Right lobe of liver (tissue), 6 donors: ENCODE measurements at regions not wholly inside any gene's neighbourhood (a gene's known extent, or its start where the extent isn't known, plus 50 kb on each side); places are given as distances from the start of the nearest gene placed in this dataset.

Experiments used
- ATAC-seq, 4 donors: fragments of 200-7000 bp; cut with Tn5 transposase; one replicate each; pipeline ENCODE4 v1.9.1; 2020; ENCODE audit warnings: mild to moderate bottlenecking in 4 of 4, moderate library complexity in 4 of 4
- DNase-seq, 3 donors: peaks; one replicate each; pipeline ENCODE4 v3.0.0-alpha.2; 2020
- H3K27ac ChIP-seq, 3 donors: fragments of 200-600 bp; one replicate each; pipeline ENCODE4 v1.8.0; 2022
- H3K27me3 ChIP-seq, 2 donors: fragments of 200-600 bp; one replicate each; pipeline ENCODE4 v1.8.0; 2022
- H3K36me3 ChIP-seq, 4 donors: fragments of 200-600 bp; sonication (generic) in 1 of 4; one replicate each; pipeline versions ENCODE4 v1.5.1 to v1.8.0; 2017 to 2022; ENCODE audit warnings: control low read depth in 1 of 4
- H3K4me1 ChIP-seq, 4 donors: fragments of 200-600 bp; sonication (generic) in 1 of 4; one replicate each; pipeline versions ENCODE4 v1.5.1 to v1.8.0; 2017 to 2022; ENCODE audit warnings: control low read depth in 1 of 4
- H3K4me3 ChIP-seq, 3 donors: fragments of 200-600 bp; one replicate each; pipeline ENCODE4 v1.8.0; 2022
- H3K9me3 ChIP-seq, 4 donors: fragments of 200-600 bp; sonication (generic) in 1 of 4; one replicate each; pipeline versions ENCODE4 v1.5.1 to v1.8.0; 2017 to 2022; ENCODE audit warnings: control low read depth in 1 of 4
- CTCF ChIP-seq, 4 donors: fragments of 200-600 bp in 3 of 4; fragments of 450-650 bp in 1 of 4; IDR thresholded peaks; one replicate each; pipeline versions ENCODE4 v1.5.1 to v1.8.0; 2016 to 2022; ENCODE audit warnings: antibody characterized with exemption in 4 of 4, mild to moderate bottlenecking in 2 of 4
- POLR2A ChIP-seq: fragments of 450-650 bp; IDR thresholded peaks from one replicate; pipeline ENCODE4 v1.6.1; 2017; ENCODE audit warnings: antibody characterized with exemption, mild to moderate bottlenecking
- WGBS: methylation state at CpG from one replicate; pipeline ENCODE4 v1.1.6; 2018; ENCODE audit warnings: low coverage, low lambda C conversion rate; ENCODE audit not compliant: insufficient coverage; ENCODE audit errors: missing lambda C conversion rate; 5-methylcytosine and 5-hydroxymethylcytosine counted together
- intact Hi-C, 2 donors: fragments of 100-400 bp; cut with DNase I; formaldehyde crosslinking; loops; one replicate each; pipeline versions ENCODE4 v1.11.2 to v1.14.1; 2022
- donor health status: DM: no; HTN: yes; CAD: no.
- donor health status: DM: no; HTN: no; CAD: no.
- donor health status: DM: no; HTN: no; CAD: no.
- donor health status: DM: no; HTN: yes; CAD: no.
- donor health status: DM: no; HTN: yes; CAD: no.

- DNase-seq: no peak
- ATAC-seq: no peak
- 83% methylated on average over 1 of the region's 1 CpG for WGBS
- H3K9me3 ChIP-seq: no peaks in the 10 kb centered on the region
- no peaks in the 10 kb centered on the region for H3K4me1 ChIP-seq
- no peak for TF ChIP-seq POLR2A
- no peak for TF ChIP-seq CTCF (IDR thresholded peaks at IDR 0.05)
- H3K27me3 ChIP-seq: no peaks in the 10 kb centered on the region
- no peak overlapping the region for H3K4me3 ChIP-seq
- H3K36me3 ChIP-seq: no peaks in the 10 kb centered on the region
- no peak overlapping the region for H3K27ac ChIP-seq
- intact Hi-C loops: no loop called here
Observed at GRCh38 chr13:47252627-47253026, 355.8 kb upstream of the HTR2A start.

GRCh38 chr13:47251771-47252170 lies 354.9 kb upstream of the HTR2A start:
- Histone ChIP-seq H3K9me3 (no peaks in the 10 kb centered on the region), H3K4me1 (no peaks in the 10 kb centered on the region), H3K27ac (no peak overlapping the region), H3K27me3 (no peaks in the 10 kb centered on the region), H3K36me3 (no peaks in the 10 kb centered on the region), H3K4me3 (no peak overlapping the region)
- 64% methylated on average over 4 of the region's 4 CpGs for WGBS
- no peak for TF ChIP-seq CTCF (IDR thresholded peaks at IDR 0.05)
- no peak for TF ChIP-seq POLR2A
- intact Hi-C loops: no loop called here
- no peak for ATAC-seq
- no peak for DNase-seq

- intact Hi-C loops: no loop called here
- no peaks in the 10 kb centered on the region for H3K36me3 ChIP-seq
- no peaks in the 10 kb centered on the region for H3K27me3 ChIP-seq
- H3K4me3 ChIP-seq: no peak overlapping the region
- H3K27ac ChIP-seq: no peak overlapping the region
- 90% methylated on average over 7 of the region's 7 CpGs for WGBS
- ATAC-seq (no peak), DNase-seq (no peak)
- TF ChIP-seq POLR2A (no peak), CTCF (IDR thresholded peaks at IDR 0.05) (no peak)
- no peaks in the 10 kb centered on the region for H3K4me1 ChIP-seq
- no peaks in the 10 kb centered on the region for H3K9me3 ChIP-seq
Observed at GRCh38 chr13:47250146-47250545, 353.3 kb upstream of the HTR2A start.

- no peaks in the 10 kb centered on the region for H3K4me1 ChIP-seq
- H3K9me3 ChIP-seq: no peaks in the 10 kb centered on the region
- H3K27me3 ChIP-seq: no peaks in the 10 kb centered on the region
- no peak overlapping the region for H3K4me3 ChIP-seq
- DNase-seq (no peak), ATAC-seq (no peak)
- no peak overlapping the region for H3K27ac ChIP-seq
- intact Hi-C loops: no loop called here
- TF ChIP-seq CTCF (IDR thresholded peaks at IDR 0.05) (no peak), POLR2A (no peak)
- no peaks in the 10 kb centered on the region for H3K36me3 ChIP-seq
Observed at GRCh38 chr13:47249266-47249665, 352.4 kb upstream of the HTR2A start.

GRCh38 chr13:47241446-47241845 lies 344.6 kb upstream of the HTR2A start:
- Histone ChIP-seq H3K27me3 (no peaks in the 10 kb centered on the region), H3K4me1 (no peaks in the 10 kb centered on the region), H3K27ac (no peak overlapping the region), H3K4me3 (no peak overlapping the region), H3K9me3 (no peaks in the 10 kb centered on the region), H3K36me3 (no peaks in the 10 kb centered on the region)
- DNase-seq (no peak), ATAC-seq (no peak)
- intact Hi-C loops: no loop called here
- WGBS: 74% methylated on average over 6 of the region's 7 CpGs
- TF ChIP-seq POLR2A (no peak), CTCF (IDR thresholded peaks at IDR 0.05) (no peak)
